HG02973 (cell line): ENCODE measurements at regions not wholly inside any gene's neighbourhood (a gene's known extent, or its start where the extent isn't known, plus 50 kb on each side); places are given as distances from the start of the nearest gene placed in this dataset.

Experiments used
- ATAC-seq: cut with Tn5 transposase; IDR thresholded peaks from one replicate; pipeline ENCODE4 v1.9.1; 2021; ENCODE audit warnings: moderate library complexity; ENCODE audit not compliant: unreplicated experiment

- no peak for ATAC-seq
Observed at GRCh38 chr12:126843915-126844669, 1422.9 kb upstream of the TMEM132C start.

DNA sequence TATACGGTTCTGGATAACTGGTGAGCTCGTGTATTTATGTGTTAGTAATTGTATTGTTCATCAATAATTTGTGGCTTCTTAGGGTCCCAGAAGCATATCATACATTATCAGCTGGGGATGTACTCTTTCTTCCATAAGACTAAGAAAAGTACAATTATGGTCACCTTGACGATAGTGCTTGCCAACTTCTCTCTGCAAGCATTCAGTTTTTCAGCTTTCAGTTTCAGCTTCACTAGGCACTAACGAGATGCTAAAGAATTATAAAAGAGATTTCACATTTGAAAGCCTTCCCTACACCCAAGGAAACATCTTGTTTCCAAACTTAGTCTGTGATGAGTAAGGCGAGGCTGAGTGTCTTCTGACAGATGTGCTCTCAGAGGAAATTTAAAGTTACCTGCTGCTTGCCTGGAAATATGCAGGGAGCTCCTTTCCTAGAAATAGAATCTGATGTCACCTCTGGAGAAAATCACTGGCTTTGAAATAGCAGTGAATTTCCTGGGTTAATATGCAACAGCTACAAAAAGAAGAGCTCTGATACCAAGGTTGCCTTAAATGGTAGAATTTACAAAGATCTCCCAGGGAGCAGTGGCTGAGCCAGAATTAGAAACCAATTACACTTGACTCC is 1419.9 kb upstream of the TMEM132C start:
- ATAC-seq, result no peak

- no peak for ATAC-seq
Observed at GRCh38 chr12:126855768-126856167, 1411.2 kb upstream of the TMEM132C start.

DNA sequence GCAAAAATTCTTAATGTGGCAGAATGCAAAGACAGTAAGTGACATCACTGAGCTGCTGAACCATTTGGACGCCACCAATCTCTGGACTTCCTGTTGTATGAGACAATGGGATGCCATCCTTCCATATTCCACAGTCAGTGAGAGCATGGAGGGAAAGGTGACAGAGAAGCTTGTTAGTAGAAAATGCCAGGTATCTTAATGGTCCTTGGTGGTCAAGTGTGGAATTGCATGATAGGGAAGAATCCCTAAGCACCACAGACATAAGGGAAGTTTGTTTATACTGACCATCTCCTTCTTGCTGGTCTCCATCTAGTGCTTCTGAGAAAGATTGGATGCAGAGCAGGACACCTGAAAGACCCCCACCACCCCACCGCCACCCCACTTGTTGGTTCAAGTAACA is 1410.0 kb upstream of the TMEM132C start:
- no peak for ATAC-seq

DNA sequence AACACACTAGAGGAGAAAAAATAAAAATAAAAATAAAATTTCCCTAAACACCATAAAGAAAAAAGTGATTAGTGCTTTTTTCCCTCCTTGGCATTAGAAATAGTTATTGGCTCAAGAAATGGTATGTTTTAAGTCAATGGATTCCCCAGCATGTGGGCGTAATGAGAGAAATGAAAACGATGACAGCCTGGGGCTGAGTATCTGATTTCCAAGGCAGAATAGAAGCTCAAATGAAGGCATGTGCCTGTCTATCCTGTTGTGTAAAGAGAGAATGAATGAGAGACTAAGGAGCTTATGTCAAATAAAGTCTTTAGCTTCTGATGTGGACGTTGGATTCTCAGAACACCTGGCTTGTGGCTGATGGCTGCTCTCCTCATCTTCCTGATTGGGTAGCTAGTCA is 1408.4 kb upstream of the TMEM132C start:
- ATAC-seq, result no peak

DNA sequence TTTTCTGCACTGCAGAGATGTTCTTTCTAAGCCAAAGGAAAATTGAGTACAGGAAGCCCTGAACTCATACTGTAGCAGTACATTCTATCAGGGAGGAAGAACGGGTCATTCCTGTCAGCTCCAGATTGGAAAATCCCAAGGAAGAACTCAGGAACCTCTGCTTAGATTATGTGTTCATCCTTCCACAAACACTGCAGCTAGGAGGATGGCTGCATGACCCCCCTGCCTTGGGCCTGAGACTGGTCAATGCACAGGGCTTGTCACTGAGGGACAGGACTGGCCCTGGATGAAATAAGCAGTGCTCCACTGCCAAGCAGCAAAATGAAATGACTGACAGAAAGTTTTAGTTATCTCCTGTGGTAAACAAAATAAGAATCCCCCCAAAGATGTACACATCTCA is 1406.8 kb upstream of the TMEM132C start:
- ATAC-seq, result no peak

DNA sequence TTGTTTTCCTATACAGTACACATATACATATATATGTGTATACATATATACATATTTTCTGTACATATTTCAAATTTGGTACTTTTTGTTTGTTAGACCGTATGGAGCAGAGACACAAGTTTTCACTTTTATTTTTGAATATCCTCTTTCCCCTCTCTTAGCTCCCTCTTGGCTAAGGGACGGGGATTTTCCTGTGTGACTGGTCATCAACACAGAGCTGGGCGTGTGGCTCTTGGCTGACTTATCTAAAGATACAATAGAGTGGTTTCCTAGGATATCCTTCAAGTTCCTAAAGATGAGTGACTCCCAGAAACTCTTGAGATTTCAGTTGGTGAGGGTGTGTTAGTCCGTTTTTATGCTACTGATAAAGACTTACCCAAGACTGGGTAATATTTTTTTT is 1404.5 kb upstream of the TMEM132C start:
- ATAC-seq, result no peak

- no peak for ATAC-seq
Observed at GRCh38 chr12:126869644-126870043, 1397.3 kb upstream of the TMEM132C start.

GRCh38 chr12:126873701-126874100 is 1393.3 kb upstream of the TMEM132C start:
- ATAC-seq, result no peak

DNA sequence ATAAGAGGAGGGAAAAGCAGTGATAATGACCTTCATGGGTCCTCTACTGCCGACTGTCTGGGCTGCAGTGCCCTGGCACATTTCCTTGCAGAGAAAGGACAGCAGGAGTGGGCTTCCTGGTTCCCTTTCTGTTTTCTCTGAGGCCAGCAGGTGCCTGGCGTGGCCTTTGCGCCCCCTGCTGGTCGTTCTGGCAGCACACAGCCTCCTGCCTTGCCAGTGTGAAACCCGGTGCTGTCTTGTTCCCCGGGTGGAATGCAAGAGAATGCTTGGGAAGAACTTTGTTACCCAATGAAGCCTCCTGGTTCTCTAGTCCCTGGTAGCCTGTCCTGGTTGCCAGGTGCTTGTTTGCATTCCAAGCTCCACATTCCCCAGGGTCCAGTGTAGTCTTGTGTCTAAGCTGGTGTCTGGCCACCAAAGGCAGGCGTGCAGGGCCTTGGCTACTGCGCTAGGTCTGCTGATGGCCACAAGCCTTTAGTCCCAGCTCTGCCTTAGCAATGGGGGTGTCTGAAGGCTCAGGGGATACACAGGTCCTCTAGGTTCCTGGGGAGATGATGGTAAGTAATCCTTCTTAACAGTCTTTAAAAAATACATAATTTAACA is 1392.4 kb upstream of the TMEM132C start:
- no peak for ATAC-seq

DNA sequence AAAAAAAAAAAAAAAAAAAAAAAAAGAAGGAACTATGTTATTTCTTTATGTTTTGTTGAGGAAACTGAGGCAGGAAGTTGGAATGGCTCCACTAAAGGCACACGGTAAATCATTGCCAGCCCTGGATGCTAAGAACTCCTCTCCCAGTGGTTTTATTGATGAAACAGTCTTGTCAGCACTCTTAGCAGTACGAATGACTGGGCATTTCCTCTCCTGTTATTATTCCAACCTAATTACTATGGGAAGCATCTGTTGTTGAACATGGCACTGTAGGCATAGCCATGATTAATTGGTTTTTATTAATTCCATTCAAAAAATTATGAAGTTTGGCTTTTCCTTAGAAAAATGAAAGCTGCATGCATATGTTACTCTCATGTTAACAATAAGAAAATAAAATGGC is 1387.1 kb upstream of the TMEM132C start:
- no peak for ATAC-seq

GRCh38 chr12:126883697-126884096 is 1383.3 kb upstream of the TMEM132C start:
- no peak for ATAC-seq

DNA sequence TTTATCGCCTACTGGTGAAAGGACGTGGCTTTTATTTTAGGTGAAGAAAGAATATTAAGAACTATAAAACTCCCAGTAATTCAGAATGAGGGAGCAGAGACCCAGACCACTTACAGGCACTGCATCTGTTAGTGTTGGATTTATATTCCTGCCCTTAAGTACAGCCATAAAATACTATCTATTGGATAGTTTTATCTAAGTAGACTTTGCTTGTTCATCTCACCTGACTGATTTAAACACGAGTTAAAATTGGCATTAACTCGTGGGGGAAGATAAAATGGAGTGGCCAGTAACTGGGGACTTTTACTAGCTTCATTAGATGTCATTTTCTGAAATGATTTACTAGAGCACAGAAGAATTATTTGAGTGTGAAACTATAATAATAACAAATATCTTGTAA is 1377.5 kb upstream of the TMEM132C start:
- ATAC-seq, result no peak

DNA sequence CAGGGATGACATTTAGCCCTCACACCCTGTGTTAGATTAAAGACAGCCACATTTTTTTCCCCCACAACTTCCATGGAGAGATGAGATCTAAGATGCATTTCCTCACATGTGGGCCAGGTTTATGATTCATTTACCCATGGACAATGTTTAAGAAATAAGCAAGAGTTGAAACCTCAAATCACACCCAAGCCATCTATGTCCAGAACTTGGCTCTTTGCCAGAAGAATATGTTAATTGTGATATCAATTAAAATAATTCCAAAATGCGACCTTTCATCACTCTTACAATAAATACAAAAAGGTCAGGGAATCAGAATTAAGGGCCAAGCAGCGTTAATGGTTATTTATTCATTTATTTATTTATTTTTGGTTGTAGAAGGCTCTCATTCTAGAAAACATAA is 1376.9 kb upstream of the TMEM132C start:
- no peak for ATAC-seq

DNA sequence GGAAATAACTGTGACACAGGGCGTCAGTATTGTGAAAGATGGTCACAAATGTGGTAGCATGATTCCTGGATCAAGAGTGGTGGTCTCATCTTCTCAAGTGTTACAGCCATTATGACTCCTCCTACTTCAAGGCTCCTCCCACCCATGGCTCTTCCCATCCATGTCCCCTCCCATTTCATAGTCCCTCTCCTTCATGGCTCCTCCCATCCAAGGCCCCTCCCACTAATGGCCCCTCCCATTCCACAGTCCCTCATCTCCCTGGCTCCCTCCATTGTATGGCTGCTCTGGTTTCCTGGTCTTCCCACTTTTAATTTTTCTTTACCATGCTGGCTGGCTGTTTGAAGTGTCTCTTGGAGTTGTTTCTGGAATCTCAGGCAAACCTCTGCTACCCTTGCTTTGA is 1375.2 kb upstream of the TMEM132C start:
- ATAC-seq, result no peak

- ATAC-seq, result no peak
Observed at GRCh38 chr12:126895951-126896913, 1370.7 kb upstream of the TMEM132C start.

- ATAC-seq, result no peak
Observed at GRCh38 chr12:126897102-126897501, 1369.9 kb upstream of the TMEM132C start.

DNA sequence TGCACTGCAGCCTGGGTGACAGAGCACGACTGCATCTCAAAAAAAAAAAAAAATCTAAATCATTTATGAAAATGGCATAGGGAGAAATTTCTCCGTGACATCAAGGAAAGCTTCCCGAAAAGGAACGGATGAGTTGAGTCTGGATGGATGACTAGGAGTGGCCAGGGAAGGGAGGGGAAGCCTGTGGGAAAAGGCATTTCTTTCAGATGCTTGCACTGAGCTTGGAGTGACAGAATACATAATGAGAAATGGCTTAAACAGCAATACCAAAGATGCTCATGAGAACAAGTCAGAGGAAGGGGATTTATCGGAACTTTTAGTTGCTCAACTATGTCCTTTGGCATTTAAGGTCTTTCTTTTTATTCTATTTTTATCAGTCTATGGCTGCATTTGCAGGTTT is 1369.2 kb upstream of the TMEM132C start:
- ATAC-seq, result no peak

- ATAC-seq, result no peak
Observed at GRCh38 chr12:126898562-126898961, 1368.4 kb upstream of the TMEM132C start.

DNA sequence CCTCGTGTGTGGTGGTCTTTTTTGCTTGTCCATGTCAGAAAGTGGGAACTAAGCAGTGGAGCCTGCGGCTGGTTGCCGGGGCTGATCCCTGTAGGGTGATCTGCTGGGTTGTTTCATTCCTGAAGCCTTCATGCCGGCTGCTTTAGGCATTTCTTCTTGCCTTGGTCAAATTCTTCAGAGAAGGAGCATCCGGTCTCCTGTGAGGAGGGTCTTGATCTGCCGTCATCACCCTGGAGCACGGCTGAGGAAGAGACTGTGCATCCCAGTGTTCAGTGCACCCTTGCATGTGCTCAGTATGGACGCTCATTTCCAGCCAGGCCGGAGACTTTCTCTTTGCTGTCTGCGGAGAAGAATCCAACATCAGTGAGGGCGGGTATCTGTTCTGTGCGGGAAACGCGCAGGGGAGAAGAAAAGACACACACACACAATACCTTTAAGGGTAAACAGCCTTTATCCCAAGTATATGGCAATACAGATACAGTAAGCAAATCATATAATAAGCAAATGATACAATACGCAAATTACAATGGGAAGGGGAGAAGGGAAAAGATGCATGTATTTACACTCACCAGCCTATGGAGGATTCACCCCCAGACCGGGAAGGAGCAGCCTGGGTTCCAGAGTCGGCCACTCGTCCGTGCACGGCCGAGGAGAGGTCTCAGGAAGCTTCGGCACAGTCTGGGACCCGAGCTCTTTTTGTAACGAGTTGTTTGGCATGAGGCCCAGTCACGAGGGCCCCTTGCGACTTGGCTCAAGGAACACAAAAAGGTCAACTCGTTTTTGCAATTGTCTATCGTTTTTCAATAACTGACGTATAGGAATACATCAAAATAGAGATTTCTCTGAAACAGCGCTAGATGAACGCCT is 1366.8 kb upstream of the TMEM132C start:
- ATAC-seq, result no peak
